ENCODE measurements at regions not wholly inside any gene's neighbourhood (a gene's known extent, or its start where the extent isn't known, plus 50 kb on each side); places are given as distances from the start of the nearest gene placed in this dataset.
A peak's percentile ranks its signal among the peaks of the same experiment; 100 is the strongest.

GRCh38 chr7:67766906-67767410, 770.3 kb downstream of the TYW1 start:
- Histone ChIP-seq H3K27ac (ENCODE audit: low read depth, low read length) (no peak overlapping the region), H3K27me3 (ENCODE audit: insufficient read depth, low read length, poor library complexity) (no peaks in the 10 kb centered on the region), H4K8ac (ENCODE audit: low read depth, low read length) (no peak overlapping the region), H2BK15ac (replicated peaks; ENCODE audit: low read depth) (no peak overlapping the region), H2AK5ac (ENCODE audit: low read length) (no peak overlapping the region), H3K79me1 (ENCODE audit: low read length) (no peaks in the 10 kb centered on the region), H3K18ac (ENCODE audit: low read length) (no peak overlapping the region), H3K36me3 (ENCODE audit: control insufficient read depth, insufficient read depth, low read length) (no peaks in the 10 kb centered on the region), H3K56ac (ENCODE audit: low read length) (no peak overlapping the region), H3K23ac (ENCODE audit: low read length) (no peak overlapping the region), H4K5ac (ENCODE audit: low read length) (no peak overlapping the region), H3K9ac (ENCODE audit: low read length) (no peak overlapping the region), H2BK5ac (ENCODE audit: low read length) (no peak overlapping the region), H3K4ac (ENCODE audit: low read depth, low read length) (no peak overlapping the region), H3K4me3 (ENCODE audit: low read length) (no peak overlapping the region), H3K79me2 (ENCODE audit: control insufficient read depth, insufficient read depth, low read length) (no peaks in the 10 kb centered on the region), H3K4me2 (ENCODE audit: low read length) (no peak overlapping the region), H2BK120ac (ENCODE audit: low read depth, low read length) (no peak overlapping the region), H3K4me1 (ENCODE audit: control insufficient read depth, low read depth, low read length) (no peaks in the 10 kb centered on the region)
- DNase-seq = no peak
- WGBS (ENCODE audit: extremely low coverage, insufficient coverage, low lambda C conversion rate) = no CpG with 5 or more reads among the region's 4 CpGs

GRCh38 chr7:67771846-67772605, 775.4 kb downstream of the TYW1 start:
- no peak for DNase-seq
- Histone ChIP-seq H3K9ac (ENCODE audit: low read length) (no peak overlapping the region), H3K4ac (ENCODE audit: low read depth, low read length) (no peak overlapping the region)

GRCh38 chr7:67773081-67773480, 776.4 kb downstream of the TYW1 start:
- Histone ChIP-seq H3K4me2 (ENCODE audit: low read length) (no peak overlapping the region), H3K36me3 (ENCODE audit: control insufficient read depth, insufficient read depth, low read length) (no peaks in the 10 kb centered on the region)
- no CpG with 5 or more reads among the region's 6 CpGs for WGBS (ENCODE audit: extremely low coverage, insufficient coverage, low lambda C conversion rate)

More at GRCh38 chr7:67771846-67772605, 775.4 kb downstream of the TYW1 start:
- Histone ChIP-seq H3K18ac (ENCODE audit: low read length) (no peak overlapping the region), H3K27me3 (ENCODE audit: insufficient read depth, low read length, poor library complexity) (no peaks in the 10 kb centered on the region), H2BK15ac (replicated peaks; ENCODE audit: low read depth) (no peak overlapping the region), H2BK120ac (ENCODE audit: low read depth, low read length) (no peak overlapping the region), H3K79me2 (ENCODE audit: control insufficient read depth, insufficient read depth, low read length) (no peaks in the 10 kb centered on the region), H3K23ac (ENCODE audit: low read length) (peak overlapping the region; percentile 66), H3K36me3 (ENCODE audit: control insufficient read depth, insufficient read depth, low read length) (no peaks in the 10 kb centered on the region), H4K5ac (ENCODE audit: low read length) (no peak overlapping the region), H3K4me3 (ENCODE audit: low read length) (no peak overlapping the region), H2AK5ac (ENCODE audit: low read length) (no peak overlapping the region), H3K27ac (ENCODE audit: low read depth, low read length) (no peak overlapping the region), H2BK5ac (ENCODE audit: low read length) (no peak overlapping the region), H3K56ac (ENCODE audit: low read length) (no peak overlapping the region), H3K79me1 (ENCODE audit: low read length) (no peaks in the 10 kb centered on the region), H4K8ac (ENCODE audit: low read depth, low read length) (no peak overlapping the region), H3K4me1 (ENCODE audit: control insufficient read depth, low read depth, low read length) (peaks cover 6% of the 10 kb centered on the region), H3K4me2 (ENCODE audit: low read length) (no peak overlapping the region)
- WGBS (ENCODE audit: extremely low coverage, insufficient coverage, low lambda C conversion rate) = no CpG with 5 or more reads among the region's 15 CpGs

GRCh38 chr7:67777119-67777518, 780.5 kb downstream of the TYW1 start:
- no peak overlapping the region for H2AK5ac ChIP-seq (ENCODE audit: low read length)
- H3K27me3 ChIP-seq (ENCODE audit: insufficient read depth, low read length, poor library complexity) = no peaks in the 10 kb centered on the region
- no peak overlapping the region for H3K9ac ChIP-seq (ENCODE audit: low read length)
- H2BK120ac ChIP-seq (ENCODE audit: low read depth, low read length) = no peak overlapping the region
- no peak overlapping the region for H3K23ac ChIP-seq (ENCODE audit: low read length)
- no CpG with 5 or more reads among the region's 3 CpGs for WGBS (ENCODE audit: extremely low coverage, insufficient coverage, low lambda C conversion rate)
- no peaks in the 10 kb centered on the region for H3K79me2 ChIP-seq (ENCODE audit: control insufficient read depth, insufficient read depth, low read length)
- H4K8ac ChIP-seq (ENCODE audit: low read depth, low read length) = no peak overlapping the region
- no peak overlapping the region for H3K4me3 ChIP-seq (ENCODE audit: low read length)
- no peak overlapping the region for H3K4ac ChIP-seq (ENCODE audit: low read depth, low read length)
- no peak overlapping the region for H2BK5ac ChIP-seq (ENCODE audit: low read length)
- no peaks in the 10 kb centered on the region for H3K79me1 ChIP-seq (ENCODE audit: low read length)
- H3K4me2 ChIP-seq (ENCODE audit: low read length) = no peak overlapping the region
- H3K18ac ChIP-seq (ENCODE audit: low read length) = no peak overlapping the region
- no peak overlapping the region for H3K56ac ChIP-seq (ENCODE audit: low read length)
- H3K4me1 ChIP-seq (ENCODE audit: control insufficient read depth, low read depth, low read length) = peaks cover 5% of the 10 kb centered on the region
- no peak overlapping the region for H2BK15ac ChIP-seq (replicated peaks; ENCODE audit: low read depth)
- H3K27ac ChIP-seq (ENCODE audit: low read depth, low read length) = no peak overlapping the region
- H3K36me3 ChIP-seq (ENCODE audit: control insufficient read depth, insufficient read depth, low read length) = no peaks in the 10 kb centered on the region
- DNase-seq = no peak
- H4K5ac ChIP-seq (ENCODE audit: low read length) = no peak overlapping the region

More at GRCh38 chr7:67773081-67773480, 776.4 kb downstream of the TYW1 start:
- H4K8ac ChIP-seq (ENCODE audit: low read depth, low read length) = no peak overlapping the region
- H2BK120ac ChIP-seq (ENCODE audit: low read depth, low read length) = no peak overlapping the region
- no peak overlapping the region for H3K18ac ChIP-seq (ENCODE audit: low read length)
- no peaks in the 10 kb centered on the region for H3K27me3 ChIP-seq (ENCODE audit: insufficient read depth, low read length, poor library complexity)
- no peak overlapping the region for H3K27ac ChIP-seq (ENCODE audit: low read depth, low read length)
- no peak overlapping the region for H3K9ac ChIP-seq (ENCODE audit: low read length)
- H2BK5ac ChIP-seq (ENCODE audit: low read length) = no peak overlapping the region
- no peak overlapping the region for H2AK5ac ChIP-seq (ENCODE audit: low read length)
- H3K4me1 ChIP-seq (ENCODE audit: control insufficient read depth, low read depth, low read length) = peaks cover 6% of the 10 kb centered on the region
- H2BK15ac ChIP-seq (replicated peaks; ENCODE audit: low read depth) = no peak overlapping the region
- no peak overlapping the region for H3K4ac ChIP-seq (ENCODE audit: low read depth, low read length)
- H3K79me2 ChIP-seq (ENCODE audit: control insufficient read depth, insufficient read depth, low read length) = no peaks in the 10 kb centered on the region
- H3K79me1 ChIP-seq (ENCODE audit: low read length) = no peaks in the 10 kb centered on the region
- H3K56ac ChIP-seq (ENCODE audit: low read length) = no peak overlapping the region
- no peak overlapping the region for H3K4me3 ChIP-seq (ENCODE audit: low read length)
- no peak overlapping the region for H4K5ac ChIP-seq (ENCODE audit: low read length)
- no peak for DNase-seq
- no peak overlapping the region for H3K23ac ChIP-seq (ENCODE audit: low read length)

GRCh38 chr7:67781841-67782240, 785.2 kb downstream of the TYW1 start:
- no CpG with 5 or more reads among the region's 7 CpGs for WGBS (ENCODE audit: extremely low coverage, insufficient coverage, low lambda C conversion rate)

More at GRCh38 chr7:67781841-67782240, 785.2 kb downstream of the TYW1 start:
- no peaks in the 10 kb centered on the region for H3K36me3 ChIP-seq (ENCODE audit: control insufficient read depth, insufficient read depth, low read length)
- no peak overlapping the region for H3K27ac ChIP-seq (ENCODE audit: low read depth, low read length)
- H3K4ac ChIP-seq (ENCODE audit: low read depth, low read length) = no peak overlapping the region
- no peak overlapping the region for H2BK120ac ChIP-seq (ENCODE audit: low read depth, low read length)
- H2BK15ac ChIP-seq (replicated peaks; ENCODE audit: low read depth) = no peak overlapping the region
- no peak overlapping the region for H3K4me3 ChIP-seq (ENCODE audit: low read length)
- no peaks in the 10 kb centered on the region for H3K79me2 ChIP-seq (ENCODE audit: control insufficient read depth, insufficient read depth, low read length)
- H2BK5ac ChIP-seq (ENCODE audit: low read length) = no peak overlapping the region
- H3K9ac ChIP-seq (ENCODE audit: low read length) = no peak overlapping the region
- H4K5ac ChIP-seq (ENCODE audit: low read length) = no peak overlapping the region
- H3K79me1 ChIP-seq (ENCODE audit: low read length) = no peaks in the 10 kb centered on the region
- H4K8ac ChIP-seq (ENCODE audit: low read depth, low read length) = no peak overlapping the region
- H3K56ac ChIP-seq (ENCODE audit: low read length) = no peak overlapping the region
- no peak overlapping the region for H2AK5ac ChIP-seq (ENCODE audit: low read length)
- H3K4me1 ChIP-seq (ENCODE audit: control insufficient read depth, low read depth, low read length) = peaks cover 1% of the 10 kb centered on the region
- DNase-seq = no peak
- H3K27me3 ChIP-seq (ENCODE audit: insufficient read depth, low read length, poor library complexity) = no peaks in the 10 kb centered on the region
- H3K18ac ChIP-seq (ENCODE audit: low read length) = no peak overlapping the region
- no peak overlapping the region for H3K4me2 ChIP-seq (ENCODE audit: low read length)
- H3K23ac ChIP-seq (ENCODE audit: low read length) = no peak overlapping the region
